Panc1 (cell line): ENCODE measurements at regions not wholly inside any gene's neighbourhood (a gene's known extent, or its start where the extent isn't known, plus 50 kb on each side); places are given as distances from the start of the nearest gene placed in this dataset.

Experiments
- ATAC-seq: fragments of 200-7000 bp; cut with Tn5 transposase; 2 replicates; pipeline ENCODE4 v1.9.1; 2020; ENCODE audit warnings: mild to moderate bottlenecking, moderate library complexity
- BruUV-seq: library from RNA; stranded (reverse); fragments of 400-500 nt; replicated peaks from 2 replicates; lab custom pipeline; 2021; lab: Mats Ljungman, UMichigan
- CTCF ChIA-PET: fragments of 300-600 bp; sonication (Branson Sonifier 250); formaldehyde crosslinking; loops from one replicate; lab custom pipeline; 2022; ENCODE audit warnings: antibody characterized with exemption; lab: Charles Lee
- POLR2A ChIA-PET: fragments of 300-600 bp; sonication (Branson Sonifier 250); formaldehyde crosslinking; loops from one replicate; lab custom pipeline; 2022; ENCODE audit warnings: antibody characterized with exemption; lab: Charles Lee
- DNase-seq: peaks from one replicate; pipeline ENCODE4 v3.0.0-alpha.2; 2010; ENCODE audit warnings: low read depth, low spot score
- H3K27ac ChIP-seq: 2 replicates; pipeline ENCODE4 v1.5.1; 2011; ENCODE audit warnings: mild to moderate bottlenecking, low read length, inconsistent platforms
- H3K27me3 ChIP-seq: fragments of 200-500 bp; sonication (Bioruptor generic); 2 replicates; pipeline ENCODE4 v1.6.0; 2014; ENCODE audit warnings: low read length, inconsistent platforms; ENCODE audit not compliant: control insufficient read depth, insufficient read depth
- H3K36me3 ChIP-seq: fragments of 200-500 bp; sonication (Bioruptor generic); 2 replicates; pipeline ENCODE4 v1.5.1; 2014; ENCODE audit warnings: inconsistent platforms, mild to moderate bottlenecking, low read length, moderate library complexity; ENCODE audit not compliant: control insufficient read depth, insufficient read depth
- H3K4me1 ChIP-seq: 2 replicates; pipeline ENCODE4 v1.5.1; 2011; ENCODE audit warnings: inconsistent platforms, mild to moderate bottlenecking, low read length, moderate library complexity; ENCODE audit not compliant: control insufficient read depth, insufficient read depth
- H3K4me3 ChIP-seq, 2 experiments: 2 replicates each; pipeline ENCODE4 v1.5.1; 2011 to 2012; ENCODE audit warnings: low read depth in 2 of 2, low read length in 2 of 2, mild to moderate bottlenecking in 2 of 2, inconsistent platforms in 1 of 2, moderate library complexity in 1 of 2
- H3K9me3 ChIP-seq: fragments of 200-500 bp; sonication (Bioruptor generic); 2 replicates; pipeline ENCODE4 v1.5.1; 2014; ENCODE audit warnings: low read depth, mild to moderate bottlenecking, inconsistent platforms, low read length, moderate library complexity; ENCODE audit not compliant: control insufficient read depth, insufficient read depth
- CTCF ChIP-seq: fragments of 450-650 bp; IDR thresholded peaks from 2 replicates; pipeline ENCODE4 v1.5.1; 2017; ENCODE audit warnings: mild to moderate bottlenecking
- POLR2AphosphoS5 ChIP-seq: IDR thresholded peaks from 2 replicates; pipeline ENCODE4 v1.6.1; 2012; ENCODE audit warnings: mild to moderate bottlenecking, low read depth, low read length, moderate library complexity
- SIN3A ChIP-seq: IDR thresholded peaks from 2 replicates; pipeline ENCODE4 v1.6.1; 2012; ENCODE audit warnings: low read depth, mild to moderate bottlenecking, low read length, moderate library complexity, borderline replicate concordance; ENCODE audit not compliant: insufficient read depth
- TCF7L2 ChIP-seq: IDR thresholded peaks from 2 replicates; pipeline ENCODE4 v1.6.1; 2011; ENCODE audit warnings: mild to moderate bottlenecking, low read depth, low read length, inconsistent platforms
- in situ Hi-C: cut with HindIII; loops from 2 replicates; pipeline ENCODE4 v1.10.0; 2016; ENCODE audit warnings: low sequenced_read_pairs, low pct_unique_long_range_greater_than_20kb
- intact Hi-C: fragments of 100-400 bp; cut with micrococcal nuclease; formaldehyde crosslinking; loops from one replicate; pipeline ENCODE4 v1.10.0; 2022; ENCODE audit not compliant: unreplicated experiment
- TF ChIP-seq, protein P1 (sequence below), 2 experiments: IDR thresholded peaks; 2 replicates each; pipeline ENCODE4 v1.6.1; 2011 to 2012; ENCODE audit warnings: low read depth in 2 of 2, control low read depth in 1 of 2, low read length in 1 of 2, mild to moderate bottlenecking in 1 of 2, moderate library complexity in 1 of 2; ENCODE audit not compliant: insufficient read depth in 1 of 2

DNA sequence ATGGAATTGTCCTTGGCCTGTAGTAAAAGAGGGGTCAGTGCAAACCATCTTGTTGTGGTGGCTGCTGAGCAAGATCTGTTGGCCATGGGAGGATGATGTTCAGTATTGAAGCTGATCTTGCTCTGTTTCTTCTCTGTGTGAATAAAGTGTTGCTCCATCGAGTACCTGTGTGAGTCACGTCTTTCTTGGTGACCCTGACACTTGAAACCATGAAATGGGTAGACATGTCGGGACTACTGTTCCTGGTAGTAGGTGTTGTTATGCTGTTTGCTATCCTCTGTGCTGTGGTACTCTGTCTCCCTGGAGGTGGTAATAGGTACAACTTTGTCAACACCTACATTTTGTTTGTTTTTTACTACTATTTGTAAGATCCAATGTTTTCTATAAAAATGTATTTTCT is 330.6 kb downstream of the MDFIC start:
- no peak overlapping the region for H3K4me3 ChIP-seq
- in situ Hi-C loops (no loop called here), intact Hi-C loops (no loop called here)
- no peaks in the 10 kb centered on the region for H3K27me3 ChIP-seq
- no peaks in the 10 kb centered on the region for H3K36me3 ChIP-seq
- H3K9me3 ChIP-seq: no peaks in the 10 kb centered on the region; the same call in 1 of the 2 replicates
- H3K27ac ChIP-seq: no peak overlapping the region
- TF ChIP-seq, protein P1, sequence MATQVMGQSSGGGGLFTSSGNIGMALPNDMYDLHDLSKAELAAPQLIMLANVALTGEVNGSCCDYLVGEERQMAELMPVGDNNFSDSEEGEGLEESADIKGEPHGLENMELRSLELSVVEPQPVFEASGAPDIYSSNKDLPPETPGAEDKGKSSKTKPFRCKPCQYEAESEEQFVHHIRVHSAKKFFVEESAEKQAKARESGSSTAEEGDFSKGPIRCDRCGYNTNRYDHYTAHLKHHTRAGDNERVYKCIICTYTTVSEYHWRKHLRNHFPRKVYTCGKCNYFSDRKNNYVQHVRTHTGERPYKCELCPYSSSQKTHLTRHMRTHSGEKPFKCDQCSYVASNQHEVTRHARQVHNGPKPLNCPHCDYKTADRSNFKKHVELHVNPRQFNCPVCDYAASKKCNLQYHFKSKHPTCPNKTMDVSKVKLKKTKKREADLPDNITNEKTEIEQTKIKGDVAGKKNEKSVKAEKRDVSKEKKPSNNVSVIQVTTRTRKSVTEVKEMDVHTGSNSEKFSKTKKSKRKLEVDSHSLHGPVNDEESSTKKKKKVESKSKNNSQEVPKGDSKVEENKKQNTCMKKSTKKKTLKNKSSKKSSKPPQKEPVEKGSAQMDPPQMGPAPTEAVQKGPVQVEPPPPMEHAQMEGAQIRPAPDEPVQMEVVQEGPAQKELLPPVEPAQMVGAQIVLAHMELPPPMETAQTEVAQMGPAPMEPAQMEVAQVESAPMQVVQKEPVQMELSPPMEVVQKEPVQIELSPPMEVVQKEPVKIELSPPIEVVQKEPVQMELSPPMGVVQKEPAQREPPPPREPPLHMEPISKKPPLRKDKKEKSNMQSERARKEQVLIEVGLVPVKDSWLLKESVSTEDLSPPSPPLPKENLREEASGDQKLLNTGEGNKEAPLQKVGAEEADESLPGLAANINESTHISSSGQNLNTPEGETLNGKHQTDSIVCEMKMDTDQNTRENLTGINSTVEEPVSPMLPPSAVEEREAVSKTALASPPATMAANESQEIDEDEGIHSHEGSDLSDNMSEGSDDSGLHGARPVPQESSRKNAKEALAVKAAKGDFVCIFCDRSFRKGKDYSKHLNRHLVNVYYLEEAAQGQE (IDR thresholded peaks at IDR 0.05; ENCODE audit: insufficient read depth in 1 of 2, low read depth in 2 of 2, low read length in 1 of 2): no peak
- TF ChIP-seq CTCF (no peak), TCF7L2 (no peak), POLR2AphosphoS5 (no peak), SIN3A (no peak)
- ATAC-seq (no peak), DNase-seq (no peak)
- H3K4me1 ChIP-seq: no peaks in the 10 kb centered on the region
- CTCF ChIA-PET: no interaction called here
- POLR2A ChIA-PET: no interaction called here
- BruUV-seq: no TSS peak

GRCh38 chr7:115249080-115249479 is 327.2 kb downstream of the MDFIC start:
- ATAC-seq: no peak
- Histone ChIP-seq H3K27ac (no peak overlapping the region), H3K9me3 (no peaks in the 10 kb centered on the region; the same call in 1 of the 2 replicates), H3K4me3 (no peak overlapping the region), H3K36me3 (no peaks in the 10 kb centered on the region), H3K27me3 (no peaks in the 10 kb centered on the region), H3K4me1 (no peaks in the 10 kb centered on the region)
- intact Hi-C loops (no loop called here), in situ Hi-C loops (no loop called here)
- no TSS peak for BruUV-seq
- POLR2A ChIA-PET: no interaction called here
- TF ChIP-seq, protein P1 (IDR thresholded peaks at IDR 0.05; ENCODE audit: insufficient read depth in 1 of 2, low read depth in 2 of 2, low read length in 1 of 2): no peak
- TF ChIP-seq CTCF: no peak
- no peak for TF ChIP-seq POLR2AphosphoS5
- TF ChIP-seq SIN3A: no peak
- no peak for TF ChIP-seq TCF7L2
- CTCF ChIA-PET: no interaction called here
- no peak for DNase-seq
